ENCODE measurements at regions not wholly inside any gene's neighbourhood (a gene's known extent, or its start where the extent isn't known, plus 50 kb on each side); places are given as distances from the start of the nearest gene placed in this dataset.

DNA sequence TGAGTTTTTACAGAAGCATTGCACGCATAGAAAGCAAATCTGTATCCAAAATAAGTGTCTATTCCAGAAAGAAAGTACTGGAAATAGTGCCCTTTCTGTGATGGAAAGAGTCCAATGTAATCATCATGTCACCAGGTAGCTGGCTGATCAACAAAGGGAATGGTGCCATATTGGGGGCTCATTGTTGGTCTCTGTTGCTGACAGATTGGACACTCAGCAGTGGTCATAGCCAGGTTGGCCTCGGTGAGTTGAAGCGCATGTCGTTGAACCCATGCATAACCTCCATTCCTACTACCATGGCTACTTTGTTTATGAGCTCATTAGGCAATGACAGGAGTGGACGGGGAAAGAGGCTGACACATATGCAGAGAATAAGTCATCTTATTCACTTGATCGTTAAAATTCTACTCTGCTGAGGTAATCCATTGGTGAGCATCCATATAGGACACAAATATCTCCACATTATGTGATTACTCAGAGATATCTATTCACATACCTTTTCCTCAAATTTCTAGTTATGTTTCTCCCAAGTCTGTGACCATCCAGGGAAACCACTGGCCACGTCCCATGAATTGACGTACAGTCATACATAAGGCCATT is 560.5 kb downstream of the HAO1 start:
- no peaks in the 10 kb centered on the region for H4K20me1 ChIP-seq (replicated peaks; ENCODE audit: insufficient read depth)
- no peak overlapping the region for H3K4me3 ChIP-seq
- no peak overlapping the region for H3K27ac ChIP-seq (ENCODE audit: low read depth)
- H3F3A ChIP-seq (replicated peaks; ENCODE audit: low read depth), result no peaks in the 10 kb centered on the region
- DNase-seq (ENCODE audit: low spot score), result no peak
- no peaks in the 10 kb centered on the region for H3K27me3 Mint-ChIP-seq (ENCODE audit: insufficient read depth, low read depth, poor library complexity)
- H2AFZ ChIP-seq, result no peak overlapping the region
- no peak overlapping the region for H3K4me3 Mint-ChIP-seq
- no peaks in the 10 kb centered on the region for H3K9me3 Mint-ChIP-seq
- no peak overlapping the region for H3K27ac Mint-ChIP-seq
- H3K4me2 ChIP-seq, result no peak overlapping the region
- no peaks in the 10 kb centered on the region for H3K36me3 ChIP-seq (ENCODE audit: insufficient read depth)
- peaks cover 19% of the 10 kb centered on the region for H3K4me1 ChIP-seq (ENCODE audit: insufficient read depth)
- peaks cover 7% of the 10 kb centered on the region for H3K4me1 Mint-ChIP-seq
- ATAC-seq, result no peak
- H3K9me2 ChIP-seq (ENCODE audit: insufficient read depth), result peaks cover 11% of the 10 kb centered on the region; the same call in 1 of the 2 replicates
- no peak for TF ChIP-seq ZNF331 (CRISPR knock-in tag; IDR thresholded peaks at IDR 0.05; ENCODE audit: low read depth)
- TF ChIP-seq ZNF114 (CRISPR knock-in tag; IDR thresholded peaks at IDR 0.05), result no peak
- no peaks in the 10 kb centered on the region for H3K79me2 ChIP-seq (replicated peaks; ENCODE audit: insufficient read depth)
- H3K27me3 ChIP-seq (ENCODE audit: insufficient read depth), result no peaks in the 10 kb centered on the region
- H3K36me3 Mint-ChIP-seq (ENCODE audit: low read depth), result no peaks in the 10 kb centered on the region

GRCh38 chr20:7383216-7383615 is 557.0 kb downstream of the HAO1 start:
- H3K27ac Mint-ChIP-seq, result no peak overlapping the region
- H3K4me3 Mint-ChIP-seq, result no peak overlapping the region
- DNase-seq (ENCODE audit: low spot score), result no peak

More at GRCh38 chr20:7383216-7383615, 557.0 kb downstream of the HAO1 start:
- Histone ChIP-seq H2AFZ (no peak overlapping the region), H3K27ac (ENCODE audit: low read depth) (no peak overlapping the region), H3K4me1 (ENCODE audit: insufficient read depth) (peaks cover 1% of the 10 kb centered on the region; the same call in 1 of the 2 replicates), H3K79me2 (replicated peaks; ENCODE audit: insufficient read depth) (no peaks in the 10 kb centered on the region), H3K27me3 (ENCODE audit: insufficient read depth) (no peaks in the 10 kb centered on the region), H4K20me1 (replicated peaks; ENCODE audit: insufficient read depth) (no peaks in the 10 kb centered on the region), H3K9me2 (ENCODE audit: insufficient read depth) (peaks cover 15% of the 10 kb centered on the region; the same call in 1 of the 2 replicates), H3K4me2 (no peak overlapping the region), H3K4me3 (no peak overlapping the region), H3K36me3 (ENCODE audit: insufficient read depth) (no peaks in the 10 kb centered on the region), H3F3A (replicated peaks; ENCODE audit: low read depth) (no peaks in the 10 kb centered on the region)
- H3K36me3 Mint-ChIP-seq (ENCODE audit: low read depth), result no peaks in the 10 kb centered on the region
- no peaks in the 10 kb centered on the region for H3K27me3 Mint-ChIP-seq (ENCODE audit: insufficient read depth, low read depth, poor library complexity)
- TF ChIP-seq, protein P1, sequence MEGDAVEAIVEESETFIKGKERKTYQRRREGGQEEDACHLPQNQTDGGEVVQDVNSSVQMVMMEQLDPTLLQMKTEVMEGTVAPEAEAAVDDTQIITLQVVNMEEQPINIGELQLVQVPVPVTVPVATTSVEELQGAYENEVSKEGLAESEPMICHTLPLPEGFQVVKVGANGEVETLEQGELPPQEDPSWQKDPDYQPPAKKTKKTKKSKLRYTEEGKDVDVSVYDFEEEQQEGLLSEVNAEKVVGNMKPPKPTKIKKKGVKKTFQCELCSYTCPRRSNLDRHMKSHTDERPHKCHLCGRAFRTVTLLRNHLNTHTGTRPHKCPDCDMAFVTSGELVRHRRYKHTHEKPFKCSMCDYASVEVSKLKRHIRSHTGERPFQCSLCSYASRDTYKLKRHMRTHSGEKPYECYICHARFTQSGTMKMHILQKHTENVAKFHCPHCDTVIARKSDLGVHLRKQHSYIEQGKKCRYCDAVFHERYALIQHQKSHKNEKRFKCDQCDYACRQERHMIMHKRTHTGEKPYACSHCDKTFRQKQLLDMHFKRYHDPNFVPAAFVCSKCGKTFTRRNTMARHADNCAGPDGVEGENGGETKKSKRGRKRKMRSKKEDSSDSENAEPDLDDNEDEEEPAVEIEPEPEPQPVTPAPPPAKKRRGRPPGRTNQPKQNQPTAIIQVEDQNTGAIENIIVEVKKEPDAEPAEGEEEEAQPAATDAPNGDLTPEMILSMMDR (conservative IDR thresholded peaks at IDR 0.05; ENCODE audit: low read depth in 2 of 2), result no peak
- TF ChIP-seq, protein P2, sequence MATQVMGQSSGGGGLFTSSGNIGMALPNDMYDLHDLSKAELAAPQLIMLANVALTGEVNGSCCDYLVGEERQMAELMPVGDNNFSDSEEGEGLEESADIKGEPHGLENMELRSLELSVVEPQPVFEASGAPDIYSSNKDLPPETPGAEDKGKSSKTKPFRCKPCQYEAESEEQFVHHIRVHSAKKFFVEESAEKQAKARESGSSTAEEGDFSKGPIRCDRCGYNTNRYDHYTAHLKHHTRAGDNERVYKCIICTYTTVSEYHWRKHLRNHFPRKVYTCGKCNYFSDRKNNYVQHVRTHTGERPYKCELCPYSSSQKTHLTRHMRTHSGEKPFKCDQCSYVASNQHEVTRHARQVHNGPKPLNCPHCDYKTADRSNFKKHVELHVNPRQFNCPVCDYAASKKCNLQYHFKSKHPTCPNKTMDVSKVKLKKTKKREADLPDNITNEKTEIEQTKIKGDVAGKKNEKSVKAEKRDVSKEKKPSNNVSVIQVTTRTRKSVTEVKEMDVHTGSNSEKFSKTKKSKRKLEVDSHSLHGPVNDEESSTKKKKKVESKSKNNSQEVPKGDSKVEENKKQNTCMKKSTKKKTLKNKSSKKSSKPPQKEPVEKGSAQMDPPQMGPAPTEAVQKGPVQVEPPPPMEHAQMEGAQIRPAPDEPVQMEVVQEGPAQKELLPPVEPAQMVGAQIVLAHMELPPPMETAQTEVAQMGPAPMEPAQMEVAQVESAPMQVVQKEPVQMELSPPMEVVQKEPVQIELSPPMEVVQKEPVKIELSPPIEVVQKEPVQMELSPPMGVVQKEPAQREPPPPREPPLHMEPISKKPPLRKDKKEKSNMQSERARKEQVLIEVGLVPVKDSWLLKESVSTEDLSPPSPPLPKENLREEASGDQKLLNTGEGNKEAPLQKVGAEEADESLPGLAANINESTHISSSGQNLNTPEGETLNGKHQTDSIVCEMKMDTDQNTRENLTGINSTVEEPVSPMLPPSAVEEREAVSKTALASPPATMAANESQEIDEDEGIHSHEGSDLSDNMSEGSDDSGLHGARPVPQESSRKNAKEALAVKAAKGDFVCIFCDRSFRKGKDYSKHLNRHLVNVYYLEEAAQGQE (IDR thresholded peaks at IDR 0.05; ENCODE audit: unreplicated experiment), result no peak
- no peak for TF ChIP-seq EZH2 (IDR thresholded peaks at IDR 0.05; ENCODE audit: low read depth, unreplicated experiment)
- H3K9me3 Mint-ChIP-seq, result no peaks in the 10 kb centered on the region
- H3K4me1 Mint-ChIP-seq, result no peaks in the 10 kb centered on the region
- ATAC-seq, result no peak

Measured in GM23338 (cell line).